H9 (cell line): ENCODE measurements at regions not wholly inside any gene's neighbourhood (a gene's known extent, or its start where the extent isn't known, plus 50 kb on each side); places are given as distances from the start of the nearest gene placed in this dataset.

Source experiments
- DNase-seq: peaks from one replicate; pipeline ENCODE4 v3.0.0-alpha.2; 2017
- H2AFZ ChIP-seq: one replicate; pipeline ENCODE4 v1.6.1; 2013; ENCODE audit warnings: mild to moderate bottlenecking, low read length, control low read depth, moderate library complexity
- H2AK5ac ChIP-seq: 2 replicates; pipeline ENCODE4 v1.6.1; 2013; ENCODE audit warnings: low read length, control low read depth, mixed read lengths; ENCODE audit not compliant: insufficient read length
- H2BK120ac ChIP-seq: one replicate; pipeline ENCODE4 v1.6.1; 2013; ENCODE audit warnings: low read depth, mild to moderate bottlenecking, low read length, control low read depth, inconsistent platforms; ENCODE audit not compliant: poor library complexity, severe bottlenecking
- H2BK12ac ChIP-seq: 2 replicates; pipeline ENCODE4 v1.6.1; 2013; ENCODE audit warnings: low read length, control low read depth, mixed read lengths, low read depth; ENCODE audit not compliant: insufficient read length
- H2BK15ac ChIP-seq: 2 replicates; pipeline ENCODE4 v1.6.1; 2013; ENCODE audit warnings: low read depth, low read length, control low read depth
- H2BK20ac ChIP-seq: one replicate; pipeline ENCODE4 v1.6.1; 2013; ENCODE audit warnings: low read depth, mild to moderate bottlenecking, low read length, control low read depth, inconsistent platforms; ENCODE audit not compliant: poor library complexity, severe bottlenecking
- H2BK5ac ChIP-seq: 2 replicates; pipeline ENCODE4 v1.6.1; 2013; ENCODE audit warnings: low read length, control low read depth, mixed read lengths; ENCODE audit not compliant: insufficient read length
- H3K14ac ChIP-seq: 2 replicates; pipeline ENCODE4 v1.6.1; 2013; ENCODE audit warnings: low read length, control low read depth; ENCODE audit not compliant: insufficient read depth
- H3K18ac ChIP-seq: 2 replicates; pipeline ENCODE4 v1.6.1; 2013; ENCODE audit warnings: low read depth, mild to moderate bottlenecking, mixed read lengths, low read length, control low read depth; ENCODE audit not compliant: insufficient read length
- H3K23ac ChIP-seq: 2 replicates; pipeline ENCODE4 v1.6.1; 2013; ENCODE audit warnings: low read length, control low read depth, mixed read lengths, low read depth; ENCODE audit not compliant: insufficient read length
- H3K23me2 ChIP-seq: 2 replicates; pipeline ENCODE4 v1.6.1; 2013; ENCODE audit warnings: low read depth, mild to moderate bottlenecking, mixed read lengths, low read length, control low read depth; ENCODE audit not compliant: insufficient read length, poor library complexity, severe bottlenecking
- H3K27ac ChIP-seq: 2 replicates; pipeline ENCODE4 v1.5.1; 2013; ENCODE audit warnings: low read length, control low read depth, mixed read lengths, low read depth; ENCODE audit not compliant: insufficient read length
- H3K27me3 ChIP-seq: 2 replicates; pipeline ENCODE4 v1.6.1; 2013; ENCODE audit warnings: low read length, control low read depth, inconsistent platforms; ENCODE audit not compliant: insufficient read depth
- H3K4ac ChIP-seq: 2 replicates; pipeline ENCODE4 v1.6.1; 2013; ENCODE audit warnings: low read depth, mild to moderate bottlenecking, control low read depth, inconsistent platforms, low read length, moderate library complexity
- H3K4me1 ChIP-seq: 2 replicates; pipeline ENCODE4 v1.6.1; 2013; ENCODE audit warnings: low read length, control low read depth, inconsistent platforms; ENCODE audit not compliant: insufficient read depth
- H3K4me2 ChIP-seq: 2 replicates; pipeline ENCODE4 v1.6.1; 2013; ENCODE audit warnings: low read length, control low read depth, mixed read lengths; ENCODE audit not compliant: insufficient read length, insufficient read depth
- H3K56ac ChIP-seq: 2 replicates; pipeline ENCODE4 v1.6.1; 2013; ENCODE audit warnings: low read depth, mild to moderate bottlenecking, mixed read lengths, low read length, control low read depth; ENCODE audit not compliant: insufficient read length
- H3K79me1 ChIP-seq: 2 replicates; pipeline ENCODE4 v1.6.1; 2013; ENCODE audit warnings: low read depth, mild to moderate bottlenecking, moderate library complexity, low read length, control low read depth, inconsistent platforms; ENCODE audit not compliant: insufficient read depth, poor library complexity, severe bottlenecking
- H3K79me2 ChIP-seq: 2 replicates; pipeline ENCODE4 v1.6.1; 2013; ENCODE audit warnings: low read length, control low read depth, inconsistent platforms; ENCODE audit not compliant: insufficient read depth
- H3K9ac ChIP-seq: 2 replicates; pipeline ENCODE4 v1.6.1; 2013; ENCODE audit warnings: low read length, control low read depth, mixed read lengths; ENCODE audit not compliant: insufficient read length; ENCODE audit errors: extremely low read depth
- H3K9me3 ChIP-seq: one replicate; pipeline ENCODE4 v1.6.1; 2013; ENCODE audit warnings: low read depth, low read length, inconsistent platforms; ENCODE audit not compliant: control insufficient read depth
- H3T11ph ChIP-seq: one replicate; pipeline ENCODE4 v1.6.1; 2013; ENCODE audit warnings: mild to moderate bottlenecking, low read length, control low read depth, inconsistent platforms
- H4K20me1 ChIP-seq: one replicate; pipeline ENCODE4 v1.6.1; 2013; ENCODE audit not compliant: control insufficient read depth, insufficient read length, insufficient read depth
- H4K5ac ChIP-seq: 2 replicates; pipeline ENCODE4 v1.6.1; 2013; ENCODE audit warnings: low read depth, mild to moderate bottlenecking, mixed read lengths, low read length, control low read depth; ENCODE audit not compliant: insufficient read length
- H4K8ac ChIP-seq: replicated peaks from 2 replicates; pipeline ENCODE4 v1.6.1; 2013; ENCODE audit warnings: low read length, control low read depth, mixed read lengths, low read depth; ENCODE audit not compliant: insufficient read length
- H4K91ac ChIP-seq: 2 replicates; pipeline ENCODE4 v1.6.1; 2013; ENCODE audit warnings: low read depth, mild to moderate bottlenecking, moderate library complexity, mixed read lengths, low read length, control low read depth; ENCODE audit not compliant: insufficient read length
- H3K27ac Mint-ChIP-seq, 3 experiments: 2 replicates in 2 of 3; 3 replicates in 1 of 3; pipeline ENCODE4 v1.8.0; 2020 to 2021; ENCODE audit warnings: mixed read lengths in 3 of 3, mild to moderate bottlenecking in 1 of 3, moderate library complexity in 1 of 3
- H3K27me3 Mint-ChIP-seq: 2 replicates; pipeline ENCODE4 v1.8.0; 2021; ENCODE audit warnings: low read depth, mild to moderate bottlenecking, moderate library complexity, mixed read lengths
- H3K36me3 Mint-ChIP-seq, 3 experiments: 2 replicates in 2 of 3; 3 replicates in 1 of 3; pipeline ENCODE4 v1.8.0; 2020 to 2021; ENCODE audit warnings: low read depth in 3 of 3, mixed read lengths in 3 of 3; ENCODE audit not compliant: insufficient read depth in 1 of 3
- H3K4me1 Mint-ChIP-seq, 2 experiments: 2 replicates each; pipeline ENCODE4 v1.8.0; 2020; ENCODE audit warnings: mixed read lengths in 2 of 2
- H3K4me3 Mint-ChIP-seq, 2 experiments: 2 replicates in 1 of 2; 3 replicates in 1 of 2; pipeline ENCODE4 v1.8.0; 2020 to 2021; ENCODE audit warnings: mild to moderate bottlenecking in 2 of 2, mixed read lengths in 2 of 2, moderate library complexity in 1 of 2
- H3K9me3 Mint-ChIP-seq, 2 experiments: 2 replicates in 1 of 2; 3 replicates in 1 of 2; pipeline ENCODE4 v1.8.0; 2020; ENCODE audit warnings: mild to moderate bottlenecking in 2 of 2, mixed read lengths in 2 of 2, moderate library complexity in 1 of 2
- WGBS: extraction: QIAGEN DNeasy Blood & Tissue Kit; methylation state at CpG from one replicate; pipeline ENCODE4 v1.1.7; 2013; ENCODE audit warnings: missing lambda C conversion rate, low lambda C conversion rate, mixed read lengths; ENCODE audit not compliant: insufficient read length; ENCODE audit errors: extremely low coverage; 5-methylcytosine and 5-hydroxymethylcytosine counted together
- TF ChIP-seq, protein P1 (sequence below): fragments of 200-600 bp; sonication (generic); conservative IDR thresholded peaks from 3 replicates; pipeline ENCODE4 v1.8.0; 2021; ENCODE audit warnings: antibody characterized with exemption, mild to moderate bottlenecking

DNA sequence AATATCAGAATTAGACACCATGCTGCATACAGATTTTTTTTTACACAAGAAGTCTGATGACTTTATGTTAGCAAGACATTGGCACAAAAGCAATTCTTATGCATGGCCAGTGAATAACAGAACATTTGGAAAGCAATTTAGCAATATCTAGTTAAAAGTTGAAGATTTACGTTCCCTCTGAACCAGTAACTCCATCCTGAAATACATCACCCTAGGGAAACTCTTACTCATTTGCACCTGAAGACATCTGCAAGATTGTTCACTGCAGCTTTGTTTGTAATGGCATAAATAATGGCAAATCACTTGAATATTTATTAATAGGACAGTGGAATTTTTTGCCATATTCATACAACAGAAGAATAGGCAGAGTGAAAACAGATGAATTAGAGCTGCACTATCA lies 670.0 kb upstream of the NOVA1 start:
- H4K8ac ChIP-seq: no peak overlapping the region
- no peak overlapping the region for H3K56ac ChIP-seq
- H3T11ph ChIP-seq: no peak overlapping the region
- H3K79me1 ChIP-seq: no peaks in the 10 kb centered on the region
- H2AFZ ChIP-seq: no peak overlapping the region
- no peak overlapping the region for H2AK5ac ChIP-seq
- no peak overlapping the region for H4K91ac ChIP-seq
- no peak overlapping the region for H2BK12ac ChIP-seq
- no peaks in the 10 kb centered on the region for H3K4me1 Mint-ChIP-seq
- no peak overlapping the region for H2BK15ac ChIP-seq
- H3K36me3 Mint-ChIP-seq: no peaks in the 10 kb centered on the region
- no peaks in the 10 kb centered on the region for H3K27me3 Mint-ChIP-seq
- H2BK120ac ChIP-seq: no peak overlapping the region
- DNase-seq: no peak
- H4K20me1 ChIP-seq: no peaks in the 10 kb centered on the region
- no peaks in the 10 kb centered on the region for H3K23me2 ChIP-seq
- H4K5ac ChIP-seq: no peak overlapping the region
- no peaks in the 10 kb centered on the region for H3K4me1 ChIP-seq
- no peak overlapping the region for H2BK5ac ChIP-seq
- no CpG with 5 or more reads among the region's 1 CpG for WGBS
- no peak overlapping the region for H3K9ac ChIP-seq
- H3K27ac ChIP-seq: no peak overlapping the region
- H3K14ac ChIP-seq: no peak overlapping the region
- no peaks in the 10 kb centered on the region for H3K27me3 ChIP-seq
- H3K79me2 ChIP-seq: no peaks in the 10 kb centered on the region
- TF ChIP-seq, protein P1, sequence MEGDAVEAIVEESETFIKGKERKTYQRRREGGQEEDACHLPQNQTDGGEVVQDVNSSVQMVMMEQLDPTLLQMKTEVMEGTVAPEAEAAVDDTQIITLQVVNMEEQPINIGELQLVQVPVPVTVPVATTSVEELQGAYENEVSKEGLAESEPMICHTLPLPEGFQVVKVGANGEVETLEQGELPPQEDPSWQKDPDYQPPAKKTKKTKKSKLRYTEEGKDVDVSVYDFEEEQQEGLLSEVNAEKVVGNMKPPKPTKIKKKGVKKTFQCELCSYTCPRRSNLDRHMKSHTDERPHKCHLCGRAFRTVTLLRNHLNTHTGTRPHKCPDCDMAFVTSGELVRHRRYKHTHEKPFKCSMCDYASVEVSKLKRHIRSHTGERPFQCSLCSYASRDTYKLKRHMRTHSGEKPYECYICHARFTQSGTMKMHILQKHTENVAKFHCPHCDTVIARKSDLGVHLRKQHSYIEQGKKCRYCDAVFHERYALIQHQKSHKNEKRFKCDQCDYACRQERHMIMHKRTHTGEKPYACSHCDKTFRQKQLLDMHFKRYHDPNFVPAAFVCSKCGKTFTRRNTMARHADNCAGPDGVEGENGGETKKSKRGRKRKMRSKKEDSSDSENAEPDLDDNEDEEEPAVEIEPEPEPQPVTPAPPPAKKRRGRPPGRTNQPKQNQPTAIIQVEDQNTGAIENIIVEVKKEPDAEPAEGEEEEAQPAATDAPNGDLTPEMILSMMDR: no peak
- no peak overlapping the region for H3K4me2 ChIP-seq
- H3K23ac ChIP-seq: no peak overlapping the region
- H3K9me3 Mint-ChIP-seq: peaks cover 0 to 8% of the 10 kb centered on the region in 2 experiments; a peak in 3 of 5 replicates
- no peak overlapping the region for H3K18ac ChIP-seq
- no peak overlapping the region for H3K27ac Mint-ChIP-seq
- no peak overlapping the region for H3K4ac ChIP-seq
- H3K9me3 ChIP-seq: no peaks in the 10 kb centered on the region
- H3K4me3 Mint-ChIP-seq: no peak overlapping the region
- no peak overlapping the region for H2BK20ac ChIP-seq
